Daoy (cell line): ENCODE measurements at regions not wholly inside any gene's neighbourhood (a gene's known extent, or its start where the extent isn't known, plus 50 kb on each side); places are given as distances from the start of the nearest gene placed in this dataset.
A peak's percentile ranks its signal among the peaks of the same experiment; 100 is the strongest.
"Not testable (repeated sequence)": the region's sequence is repeated elsewhere in the genome, so short reads cannot be mapped to it uniquely, and the experiment has no call there.

Experiments
- DNase-seq: peaks from one replicate; pipeline ENCODE4 v3.0.0-alpha.2; 2015; ENCODE audit warnings: low read depth

DNA sequence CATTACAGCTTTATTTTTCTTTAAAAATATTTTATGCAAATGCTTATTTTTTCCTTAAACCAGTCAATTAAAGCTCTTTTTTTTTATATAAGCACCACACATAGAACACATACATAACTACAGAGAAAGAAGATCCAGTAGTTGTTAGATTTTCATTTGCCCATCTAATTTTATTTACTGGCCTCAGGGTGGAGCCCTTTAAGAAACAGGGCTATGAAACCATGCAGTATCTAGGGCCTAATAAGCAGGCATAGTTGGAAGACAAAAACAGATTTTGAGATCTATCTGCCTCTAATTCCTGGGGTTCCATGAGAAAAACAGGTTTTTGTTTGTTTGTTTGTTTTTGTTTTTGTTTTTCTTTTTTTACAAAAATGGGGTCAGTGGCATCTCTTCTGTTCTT, 120.6 kb downstream of the BCHE start:
- DNase-seq = no peak

DNA sequence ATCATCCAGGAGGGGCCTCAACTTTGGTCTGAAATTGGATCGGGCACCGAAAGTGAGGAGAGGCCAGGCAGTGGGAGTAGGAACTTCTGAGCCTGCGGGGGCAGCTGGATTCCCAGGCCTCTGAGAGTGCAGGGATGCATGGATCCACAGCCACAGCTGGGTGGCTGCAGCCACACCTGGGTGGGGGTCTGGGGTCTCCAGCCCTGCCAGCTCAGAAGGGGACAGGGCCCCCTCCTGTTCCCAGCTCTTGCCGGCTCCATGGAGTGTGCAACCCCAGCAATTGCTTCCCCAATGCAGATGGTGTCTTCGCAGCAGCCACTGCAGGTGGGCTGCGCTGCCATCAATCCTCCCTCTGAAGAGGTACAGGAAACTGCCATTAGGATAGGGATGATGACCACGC, 123.7 kb downstream of the BCHE start:
- DNase-seq = no peak

DNA sequence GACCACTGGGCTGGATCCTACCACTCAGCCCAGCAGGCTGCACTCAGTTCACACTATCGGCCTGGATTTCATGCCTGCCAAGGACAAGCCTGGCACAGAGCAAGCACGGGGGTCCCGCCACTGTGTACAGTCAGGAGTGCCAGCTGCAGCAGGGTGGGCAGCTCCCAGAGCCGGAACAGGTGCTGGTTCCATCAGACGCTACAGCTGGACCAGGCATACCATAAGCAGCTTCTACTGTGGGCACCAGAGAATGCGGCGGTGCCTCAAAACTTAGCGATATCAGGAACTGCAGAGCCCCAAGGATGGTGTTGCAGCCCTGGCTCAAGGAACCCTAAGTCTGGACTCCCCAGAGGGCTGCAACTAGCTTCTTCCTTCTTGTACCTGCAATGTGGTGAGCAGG, 124.8 kb downstream of the BCHE start:
- no peak for DNase-seq

DNA sequence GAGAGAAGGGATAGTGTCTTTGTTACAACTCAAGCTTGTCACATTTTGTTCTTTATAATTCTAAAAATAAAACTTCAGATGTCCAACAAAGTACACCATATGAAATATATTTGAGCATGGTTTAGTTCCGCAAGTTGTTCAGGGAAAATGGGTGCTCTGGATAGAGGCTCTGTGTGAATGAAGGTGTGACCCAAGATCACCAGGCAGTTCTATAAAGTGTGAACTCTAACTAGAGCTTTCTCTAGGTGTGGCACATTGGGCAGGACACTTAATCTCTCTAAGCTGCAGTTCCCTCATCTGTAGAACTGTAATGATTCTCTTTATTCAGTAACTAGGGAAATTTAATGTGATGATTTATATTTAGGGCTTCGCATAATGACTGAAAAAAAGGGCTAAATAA, 139.3 kb downstream of the BCHE start:
- DNase-seq = no peak

DNA sequence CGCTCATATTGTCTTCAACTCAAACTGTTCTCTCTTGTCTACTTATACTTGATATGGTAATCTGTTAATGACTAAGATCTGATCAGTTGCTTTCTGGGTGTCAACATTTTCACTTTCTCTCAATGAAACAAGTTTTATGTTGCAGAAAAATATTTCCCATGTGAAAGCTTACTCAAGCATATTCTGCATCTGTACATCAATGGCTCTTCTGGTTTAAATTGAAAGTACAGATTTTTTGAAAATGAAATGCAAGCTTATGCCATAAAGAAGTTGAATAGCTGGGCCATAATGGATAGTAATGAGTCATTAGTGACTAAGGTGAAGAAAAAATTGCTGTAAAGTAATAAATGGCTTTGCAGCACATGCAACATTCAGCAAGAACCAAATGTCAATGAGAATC, 140.7 kb downstream of the BCHE start:
- no peak for DNase-seq

DNA sequence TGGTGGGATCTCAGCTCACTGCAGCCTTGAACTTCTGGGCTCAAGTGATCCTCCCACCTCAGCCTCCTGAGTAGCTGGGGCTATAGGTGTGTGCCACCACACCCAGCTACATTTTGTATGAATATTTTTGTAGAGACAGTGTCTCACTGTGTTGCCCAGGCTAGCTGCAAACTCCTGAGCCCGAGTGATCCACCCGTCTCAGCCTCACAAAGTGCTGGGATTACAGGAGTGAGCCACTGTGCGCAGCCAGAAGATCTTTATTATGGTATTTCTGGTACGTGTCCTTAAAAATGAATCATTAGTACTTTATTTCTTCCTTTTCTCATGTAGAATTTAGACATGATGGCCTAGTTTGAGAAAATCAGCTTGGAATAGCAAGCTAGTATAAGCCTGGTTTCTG, 153.3 kb downstream of the BCHE start:
- DNase-seq = no peak

DNA sequence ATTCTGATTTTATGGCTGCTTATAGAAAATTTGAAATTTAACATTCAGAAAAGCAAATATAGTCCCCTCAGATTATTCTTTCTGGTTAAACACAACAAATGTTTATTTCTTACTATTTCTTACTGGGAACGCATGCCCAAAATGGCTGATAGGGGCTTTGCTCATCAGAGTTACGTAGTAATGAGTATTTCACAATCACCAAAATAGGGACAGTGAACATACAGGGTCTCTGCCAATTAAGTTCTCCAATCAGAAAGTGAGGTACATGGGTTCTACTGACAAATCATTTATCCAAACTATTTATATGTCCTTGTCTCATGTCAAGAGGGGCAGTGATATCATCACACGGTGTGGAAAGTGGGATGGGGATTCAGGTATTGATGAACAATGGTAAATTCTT, 154.5 kb downstream of the BCHE start:
- DNase-seq = no peak

DNA sequence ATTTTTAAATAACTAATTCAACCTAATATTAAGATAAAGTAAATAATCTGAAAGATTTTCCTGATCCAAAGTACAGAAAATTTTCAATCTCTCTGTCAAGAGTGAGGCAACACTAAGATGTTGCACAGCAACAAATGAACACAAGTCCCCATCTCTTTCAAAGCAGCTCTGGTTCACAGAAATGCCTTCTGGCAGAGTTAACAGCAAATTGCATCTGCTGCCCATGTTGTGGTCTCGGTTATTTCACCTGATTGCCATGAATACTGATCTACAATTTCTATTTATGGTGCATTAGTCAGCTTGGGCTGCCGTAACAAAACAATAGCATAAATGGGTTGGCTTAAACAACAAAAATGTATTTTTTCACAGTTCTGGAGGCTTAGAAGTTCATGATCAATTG, 167.3 kb downstream of the BCHE start:
- no peak for DNase-seq

DNA sequence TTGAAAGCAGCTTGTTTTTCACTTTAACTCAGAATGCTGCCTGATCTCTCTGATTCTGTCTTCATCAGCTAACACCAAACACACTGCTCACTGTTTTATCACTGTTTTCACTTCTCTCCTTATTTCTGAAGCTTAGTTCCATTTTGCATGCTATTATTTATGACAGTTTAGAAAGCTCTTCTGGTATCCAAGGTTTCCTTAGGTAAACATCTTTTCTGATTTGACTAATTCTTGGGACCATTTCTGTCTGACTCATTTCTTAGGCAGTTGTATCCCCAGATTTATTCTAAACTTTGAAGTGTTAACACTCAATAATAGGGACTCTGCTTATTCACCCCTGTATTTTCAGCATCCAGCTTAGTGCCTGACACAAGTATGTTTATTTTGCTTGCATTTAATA, 167.7 kb downstream of the BCHE start:
- DNase-seq = no peak

DNA sequence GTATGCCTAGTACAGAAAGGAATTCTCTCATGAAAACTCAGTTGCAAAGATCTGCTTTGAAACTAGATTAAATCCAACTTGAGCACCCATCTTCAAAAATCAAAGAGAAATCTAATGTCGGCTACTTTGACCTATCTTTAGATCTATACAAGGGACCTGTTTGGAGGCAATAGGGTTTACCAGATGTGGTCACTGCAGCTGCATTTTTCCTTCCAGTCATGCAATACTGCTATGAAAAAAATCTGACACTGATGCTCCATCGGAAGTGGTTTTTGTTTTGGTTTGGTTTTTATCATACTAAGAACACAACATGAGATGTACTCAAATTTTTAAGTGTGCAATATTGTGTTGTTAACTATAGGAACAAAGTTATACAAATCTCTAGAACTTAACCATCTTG, 169.5 kb downstream of the BCHE start:
- DNase-seq = no peak

DNA sequence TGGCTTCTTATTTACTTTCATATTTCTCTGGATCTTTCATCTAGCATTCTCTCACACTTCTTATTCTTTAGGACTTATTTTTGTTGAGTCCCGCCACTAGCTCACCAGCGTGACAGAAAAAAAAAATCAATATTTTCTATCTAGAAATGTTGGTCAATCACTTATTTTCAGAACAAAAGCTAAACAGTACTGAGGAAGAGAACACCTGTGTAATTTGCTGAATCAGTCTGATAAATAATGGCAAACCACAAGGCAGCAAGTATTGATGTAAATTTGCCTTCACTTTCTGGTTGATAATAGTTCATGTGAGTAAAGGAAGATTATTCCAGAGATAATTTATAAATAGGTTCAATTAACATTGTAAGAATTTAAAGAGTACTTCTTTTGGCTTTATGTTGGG, 179.2 kb downstream of the BCHE start:
- DNase-seq = no peak

DNA sequence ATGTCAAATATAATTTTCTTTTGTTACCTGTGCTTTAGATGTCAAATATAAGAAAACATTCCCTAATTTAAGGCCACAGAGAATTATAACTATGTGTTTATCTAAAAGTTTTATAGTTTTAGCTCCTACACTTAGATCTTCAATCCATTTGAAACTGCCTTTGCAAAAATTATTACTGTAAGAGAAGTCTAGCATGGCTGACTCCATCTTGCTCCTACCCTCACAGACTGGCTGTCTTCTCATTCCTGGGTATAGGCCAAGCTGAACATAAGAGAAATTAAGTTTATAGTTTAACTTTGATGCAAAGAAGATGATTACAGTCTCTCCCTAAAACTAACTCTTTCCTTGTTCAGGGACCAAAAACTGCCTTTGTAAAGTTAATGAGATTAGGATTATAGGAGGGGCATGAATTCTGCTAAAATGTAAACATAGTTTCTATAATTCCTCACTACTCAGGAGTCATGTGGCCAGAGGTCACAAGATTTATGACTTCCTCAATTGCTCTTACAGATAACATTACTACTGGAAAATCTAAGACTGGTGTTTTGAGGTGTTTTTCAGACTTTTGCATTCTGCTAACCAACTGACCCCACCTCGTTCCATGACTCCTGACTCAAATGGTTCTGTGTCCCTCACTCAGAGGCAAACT, 184.0 kb downstream of the BCHE start:
- DNase-seq = no peak

DNA sequence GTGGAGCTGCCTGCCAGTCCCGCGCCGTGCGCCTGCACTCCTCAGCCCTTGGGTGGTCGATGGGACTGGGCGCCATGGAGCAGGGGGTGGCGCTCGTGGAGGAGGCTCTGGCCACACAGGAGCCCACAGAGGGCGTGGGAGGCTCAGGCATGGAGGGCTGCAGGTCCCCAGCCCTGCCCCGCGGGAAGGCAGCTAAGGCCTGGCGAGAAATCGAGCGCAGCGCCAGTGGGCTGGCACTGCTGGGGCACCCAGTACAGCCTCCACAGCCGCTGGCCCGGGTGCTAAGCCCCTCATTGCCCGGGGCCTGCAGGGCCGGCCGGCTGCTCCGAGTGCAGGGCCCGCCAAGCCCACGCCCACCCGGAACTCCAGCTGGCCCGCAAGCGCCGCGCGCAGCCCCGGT, 187.9 kb downstream of the BCHE start:
- DNase-seq = not testable (repeated sequence)

DNA sequence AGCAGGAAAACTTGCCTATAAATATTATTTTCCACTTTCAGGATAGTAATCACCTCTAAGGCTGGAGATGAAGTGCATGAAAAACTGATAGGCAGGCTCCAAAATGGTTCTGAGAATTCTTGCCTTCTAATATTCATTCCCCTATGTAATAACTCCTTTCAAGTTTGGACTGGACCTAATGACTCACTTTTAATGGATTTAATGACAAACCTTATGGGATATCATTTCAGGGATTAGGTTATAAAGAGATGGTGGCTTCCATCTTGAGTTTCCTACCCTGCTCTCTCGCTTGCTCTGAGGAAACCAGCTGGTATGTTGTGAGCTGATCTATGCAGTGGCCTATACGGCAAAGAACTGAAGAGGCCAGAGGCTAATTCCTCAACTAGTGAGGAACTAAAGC, 192.0 kb downstream of the BCHE start:
- no peak for DNase-seq

DNA sequence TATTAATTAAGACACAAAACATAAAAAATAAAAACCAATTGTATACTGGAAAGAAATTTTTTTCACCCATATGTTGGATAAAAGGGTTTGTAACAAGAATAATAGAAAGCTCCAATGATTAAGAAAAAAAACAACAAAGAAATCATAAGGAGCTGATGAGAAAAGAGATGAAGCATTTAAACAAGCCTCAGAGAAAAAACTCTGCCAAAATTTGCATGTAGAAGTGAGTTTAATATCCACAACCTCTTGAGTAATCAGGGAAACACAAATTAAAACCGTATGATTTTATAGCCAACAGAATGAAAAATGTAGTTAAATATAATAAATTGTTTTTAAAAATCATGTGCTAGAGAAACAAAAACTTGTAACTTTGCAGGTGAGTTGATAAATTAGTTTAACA, 192.9 kb downstream of the BCHE start:
- DNase-seq = no peak

DNA sequence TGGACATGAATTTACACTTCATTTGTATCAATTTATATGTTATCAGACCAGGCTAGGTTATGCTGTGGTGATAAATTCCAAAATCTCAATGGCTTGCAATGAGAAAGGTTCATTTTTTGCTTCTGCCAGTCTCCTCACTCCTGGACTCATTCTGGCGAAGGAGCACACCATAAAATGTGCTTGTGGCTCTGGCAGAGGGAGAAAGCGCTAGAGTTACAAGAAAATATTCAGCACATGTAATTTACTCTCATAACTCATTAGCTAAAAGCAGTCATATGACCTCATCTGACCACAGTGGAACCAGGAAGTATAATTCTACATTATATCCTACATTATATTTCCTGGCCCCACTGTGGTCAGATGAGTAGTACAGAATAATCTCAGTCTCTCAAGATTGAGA, 193.8 kb downstream of the BCHE start:
- DNase-seq = peak; percentile 17

DNA sequence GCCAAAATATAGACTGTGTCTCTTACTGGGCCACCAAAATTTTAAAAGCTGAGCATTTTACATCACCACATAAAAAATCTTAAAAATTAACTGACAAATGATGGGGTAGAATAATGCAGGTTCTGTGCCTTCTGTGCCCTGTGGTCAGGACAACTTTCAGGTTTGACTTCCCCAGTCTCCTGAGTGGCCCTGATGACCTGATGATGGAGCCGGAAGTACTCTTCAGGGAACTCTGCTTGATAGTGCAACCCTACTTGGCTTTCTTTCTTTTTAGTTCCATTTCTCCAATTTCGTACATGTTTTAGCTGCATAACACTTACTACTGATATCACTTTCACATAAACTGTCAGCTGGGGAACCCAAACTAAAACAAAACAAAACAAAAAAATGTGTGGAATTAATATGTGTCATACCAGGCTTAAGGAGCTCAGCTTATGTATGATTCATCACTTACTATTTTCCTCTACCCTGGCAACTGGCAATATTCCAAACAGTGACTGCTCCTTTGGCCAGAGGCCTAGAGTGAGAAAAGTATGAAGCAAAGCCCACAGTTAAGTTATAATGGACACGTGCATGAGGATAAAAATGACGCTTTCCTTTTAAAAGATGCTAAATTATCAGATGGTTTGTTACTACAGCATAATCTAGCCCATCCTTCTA, 194.3 kb downstream of the BCHE start:
- peak; percentile 72 for DNase-seq

DNA sequence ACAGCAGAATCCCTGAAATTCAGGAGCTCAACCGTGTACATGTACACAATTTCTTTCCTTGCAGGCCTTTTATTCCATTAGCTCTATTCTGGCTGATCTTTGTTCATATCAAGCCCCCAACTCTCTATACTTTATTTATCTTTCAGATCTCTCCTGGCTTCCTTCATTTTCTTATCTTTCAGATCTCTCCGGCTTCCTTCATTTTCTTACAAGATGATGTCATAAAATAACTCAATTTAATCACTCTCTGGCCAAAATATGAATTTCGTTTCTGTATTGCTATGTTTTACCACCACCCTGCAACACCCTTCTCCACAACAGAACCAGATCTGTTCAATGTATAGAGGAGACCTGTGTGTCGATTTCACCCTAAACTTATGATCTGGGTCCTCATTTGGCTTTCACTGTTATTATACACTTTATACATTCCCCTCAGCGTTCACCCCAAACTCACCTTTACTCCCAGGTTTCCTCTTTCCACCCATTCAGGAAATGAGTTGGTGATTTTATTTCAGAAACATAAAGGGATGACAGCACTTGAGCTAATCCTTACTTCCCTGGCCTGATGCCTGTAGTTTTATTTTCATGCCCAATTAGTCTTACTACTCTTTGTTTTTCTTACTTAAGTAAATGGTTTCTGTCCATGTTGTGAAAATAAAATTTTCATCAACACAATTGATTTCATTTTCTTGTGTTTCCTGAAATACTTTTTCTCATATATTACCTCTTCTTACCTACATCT, 195.5 kb downstream of the BCHE start:
- no peak for DNase-seq

DNA sequence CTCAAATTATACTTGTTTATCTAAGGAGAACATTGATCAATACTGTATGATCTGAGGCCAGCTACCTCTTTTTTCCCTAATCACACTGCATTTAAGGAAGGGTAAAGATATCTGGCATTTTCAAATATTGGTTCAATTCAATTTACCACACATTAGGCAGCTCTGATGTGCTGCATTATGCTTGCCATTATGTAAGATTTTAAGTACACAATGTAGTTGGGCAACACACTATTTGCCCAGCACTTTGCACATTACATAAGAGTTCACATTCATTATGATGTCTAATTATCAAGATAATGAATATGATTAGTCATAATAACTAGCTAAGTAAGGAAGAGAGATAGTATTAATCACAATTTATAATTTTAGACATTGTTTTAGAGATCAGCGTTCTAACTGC, 196.3 kb downstream of the BCHE start:
- no peak for DNase-seq

DNA sequence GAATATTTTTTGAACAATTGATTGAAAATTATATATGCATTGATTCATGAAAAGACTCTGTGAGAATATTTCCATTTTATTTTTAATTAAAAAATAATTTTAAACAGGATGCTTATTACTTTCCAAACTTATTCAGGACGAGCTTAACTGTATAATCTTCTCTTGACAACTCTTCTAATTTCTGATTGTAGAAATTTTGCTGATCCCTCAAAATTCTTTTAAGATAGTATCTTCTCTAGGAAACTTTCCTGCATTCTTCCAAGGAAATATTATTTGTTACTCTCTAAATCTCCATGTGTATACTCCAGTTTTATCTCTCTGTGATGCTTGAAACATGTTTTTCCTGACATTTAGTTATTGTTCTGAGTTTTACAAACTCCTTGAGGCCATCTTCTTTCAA, 197.2 kb downstream of the BCHE start:
- DNase-seq = no peak

DNA sequence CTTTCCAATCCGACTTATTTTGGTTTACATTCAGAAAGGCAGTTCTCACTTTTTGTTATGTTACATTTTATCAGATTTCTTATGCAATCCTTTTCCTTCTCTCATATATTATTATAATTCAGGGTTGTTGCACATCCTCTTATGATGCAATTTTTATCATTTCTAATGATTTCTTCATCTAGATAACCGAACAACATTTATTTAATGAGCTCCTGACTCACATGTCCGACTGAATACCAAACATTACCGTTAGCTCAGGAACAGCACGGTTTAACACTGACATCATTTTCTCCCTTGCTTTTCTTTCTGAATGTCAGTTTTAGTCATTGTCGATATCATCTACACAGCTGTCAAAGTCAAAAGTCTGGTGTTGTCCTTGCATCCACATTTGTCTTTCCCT, 199.2 kb downstream of the BCHE start:
- peak; percentile 6 for DNase-seq

DNA sequence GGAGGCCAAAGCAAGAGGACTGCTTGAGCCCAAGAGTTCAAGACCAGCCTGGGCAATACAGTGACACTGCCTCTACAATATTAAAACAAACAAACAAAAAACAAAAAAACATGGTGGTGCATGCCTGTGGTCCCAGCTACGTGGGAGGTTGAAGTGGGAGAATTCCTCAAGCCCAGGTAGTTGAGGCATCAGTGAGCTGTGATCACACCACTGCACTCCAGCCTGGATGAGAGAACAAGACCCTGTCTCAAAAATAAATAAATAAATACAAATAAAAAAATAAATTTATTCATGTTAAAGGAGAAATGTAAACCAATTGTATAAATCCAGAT, 200.6 kb downstream of the BCHE start:
- DNase-seq = no peak
